ENCODE measurements at regions not wholly inside any gene's neighbourhood (a gene's known extent, or its start where the extent isn't known, plus 50 kb on each side); places are given as distances from the start of the nearest gene placed in this dataset.

GRCh38 chr5:155676967-155677366 is 650.0 kb upstream of the SGCD start:
- no peaks in the 10 kb centered on the region for H3K79me2 ChIP-seq (ENCODE audit: control insufficient read depth in 1 of 2, insufficient read depth in 2 of 2, low read length in 2 of 2)
- FAIRE-seq, result no peak
- no peak overlapping the region for H3K27ac ChIP-seq (ENCODE audit: low read depth, low read length)
- H4K5ac ChIP-seq (ENCODE audit: insufficient read length, low read depth, low read length), result no peak overlapping the region
- no peak overlapping the region for H2BK15ac ChIP-seq (ENCODE audit: low read length)
- no peak overlapping the region for H3K9ac ChIP-seq (replicated peaks in 1 of 4; ENCODE audit: extremely low read depth in 1 of 4, low read depth in 3 of 4, low read length in 3 of 4)
- H3K27me3 ChIP-seq (replicated peaks in 1 of 4; ENCODE audit: control insufficient read depth in 3 of 4, extremely low read depth in 1 of 4, insufficient read depth in 3 of 4, low read length in 3 of 4), result no peaks in the 10 kb centered on the region
- DNase-seq (ENCODE audit: low read depth in 1 of 2, low spot score in 2 of 2), result no peak
- ChIA-PET POLR2A (ENCODE audit: partially characterized antibody) (no interaction called here), CTCF (ENCODE audit: partially characterized antibody) (interaction anchor here (0.5 to 1.2 kb wide), 2 partner anchors 60 to 1498 kb away, joined by 3 read pairs; no protein-coding TSS in a partner anchor)
- H3K18ac ChIP-seq (ENCODE audit: extremely low read depth, low read length), result no peak overlapping the region
- no peaks in the 10 kb centered on the region for H3K9me3 ChIP-seq (ENCODE audit: insufficient read depth in 2 of 2, low read depth in 1 of 2, low read length in 1 of 2)
- no peak overlapping the region for H3K4me2 ChIP-seq (ENCODE audit: insufficient read depth in 1 of 2, low read depth in 2 of 2, low read length in 2 of 2)
- no peak overlapping the region for H4K91ac ChIP-seq (replicated peaks; ENCODE audit: insufficient read length, low read length)
- H3K14ac ChIP-seq (ENCODE audit: insufficient read length), result no peak overlapping the region
- no peaks in the 10 kb centered on the region; the same call in 1 of the 2 replicates for H3K23me2 ChIP-seq (ENCODE audit: low read depth, low read length)
- H3K56ac ChIP-seq (replicated peaks; ENCODE audit: insufficient read length, low read depth, low read length), result no peak overlapping the region
- no peak overlapping the region for H4K8ac ChIP-seq (ENCODE audit: extremely low read depth, insufficient read depth, low read length)
- no peak overlapping the region for H2BK120ac ChIP-seq (replicated peaks; ENCODE audit: low read depth, low read length)
- H3K23ac ChIP-seq (ENCODE audit: insufficient read length), result no peak overlapping the region
- H2BK12ac ChIP-seq (ENCODE audit: low read depth, low read length), result no peak overlapping the region
- H2AFZ ChIP-seq (ENCODE audit: low read length), result no peak overlapping the region
- H4K20me1 ChIP-seq (replicated peaks in 1 of 2; ENCODE audit: control insufficient read depth in 1 of 2, insufficient read depth in 2 of 2, low read length in 2 of 2), result no peaks in the 10 kb centered on the region
- H3K4ac ChIP-seq (replicated peaks; ENCODE audit: insufficient read length, low read depth, low read length), result no peak overlapping the region
- H2BK5ac ChIP-seq (ENCODE audit: low read depth, low read length), result no peak overlapping the region
- no peak overlapping the region for H3K4me3 ChIP-seq (ENCODE audit: extremely low read depth in 1 of 4, insufficient read depth in 2 of 4, low read depth in 3 of 4, low read length in 4 of 4)
- no peak overlapping the region for H2AK5ac ChIP-seq (ENCODE audit: low read depth, low read length)
- H2BK20ac ChIP-seq (ENCODE audit: low read length), result no peak overlapping the region
- no peaks in the 10 kb centered on the region for H3K4me1 ChIP-seq (replicated peaks in 1 of 4; ENCODE audit: control insufficient read depth in 3 of 4, insufficient read depth in 4 of 4, low read length in 3 of 4)
- H3K79me1 ChIP-seq (ENCODE audit: low read depth, low read length), result no peaks in the 10 kb centered on the region
- H3K36me3 ChIP-seq (ENCODE audit: control insufficient read depth in 2 of 4, insufficient read depth in 4 of 4, low read length in 3 of 4), result no peaks in the 10 kb centered on the region
- no peak for TF ChIP-seq TAF7 (optimal IDR thresholded peaks at IDR 0.05; ENCODE audit: borderline replicate concordance, low read depth, low read length)
- TF ChIP-seq RFX5 (IDR thresholded peaks at IDR 0.05; ENCODE audit: borderline replicate concordance, low read depth, low read length), result no peak
- no peak for TF ChIP-seq HDAC2 (IDR thresholded peaks at IDR 0.05; ENCODE audit: borderline replicate concordance in 1 of 2, low read depth in 2 of 2, low read length in 2 of 2)
- TF ChIP-seq KDM4A (IDR thresholded peaks at IDR 0.05; ENCODE audit: low read depth, low read length, severe bottlenecking), result no peak
- TF ChIP-seq SIN3A (conservative IDR thresholded peaks at IDR 0.05 in 1 of 2, IDR thresholded peaks at IDR 0.05 in 1 of 2; ENCODE audit: low read depth in 1 of 2, low read length in 2 of 2), result no peak
- TF ChIP-seq USF2 (IDR thresholded peaks at IDR 0.05; ENCODE audit: low read length), result no peak
- no peak for TF ChIP-seq HDAC6 (IDR thresholded peaks at IDR 0.05; ENCODE audit: low read depth, low read length)
- TF ChIP-seq EGR1 (IDR thresholded peaks at IDR 0.05; ENCODE audit: borderline replicate concordance, low read depth, low read length), result no peak
- TF ChIP-seq NANOG (IDR thresholded peaks at IDR 0.05; ENCODE audit: insufficient read depth, low read depth, low read length, poor library complexity, severe bottlenecking), result no peak
- no peak for TF ChIP-seq MAX (IDR thresholded peaks at IDR 0.05)
- TF ChIP-seq TEAD4 (IDR thresholded peaks at IDR 0.05; ENCODE audit: low read depth, low read length), result no peak
- TF ChIP-seq ZNF274 (IDR thresholded peaks at IDR 0.05; ENCODE audit: borderline replicate concordance, extremely low read depth, low read length), result no peak
- TF ChIP-seq EP300 (IDR thresholded peaks at IDR 0.05; ENCODE audit: borderline replicate concordance in 1 of 2, low read depth in 2 of 2, low read length in 2 of 2), result no peak

All from H1 (cell line).